ENCODE measurements at regions not wholly inside any gene's neighbourhood (a gene's known extent, or its start where the extent isn't known, plus 50 kb on each side); places are given as distances from the start of the nearest gene placed in this dataset.
A peak's percentile ranks its signal among the peaks of the same experiment; 100 is the strongest.
"Not testable (repeated sequence)": the region's sequence is repeated elsewhere in the genome, so short reads cannot be mapped to it uniquely, and the experiment has no call there.

DNA sequence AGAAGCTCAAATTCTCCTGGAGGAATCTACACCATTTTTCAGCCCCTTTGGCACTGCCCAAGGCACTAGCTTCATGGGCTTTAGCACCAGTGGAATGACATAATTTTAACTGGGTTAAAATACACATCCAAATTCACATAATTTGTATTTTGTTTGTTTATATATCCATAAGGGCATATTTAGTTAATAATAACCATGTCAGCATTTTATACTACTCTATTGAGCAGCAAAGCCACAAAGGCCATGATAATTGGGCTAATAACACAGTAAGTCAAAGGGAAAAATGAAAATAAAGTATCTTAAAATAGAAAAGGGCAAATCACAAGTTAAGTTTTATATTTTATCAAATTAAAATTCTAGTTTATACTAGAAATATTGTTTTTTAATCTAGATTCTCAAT is 262.7 kb upstream of the TACR3 start:
- no peak for DNase-seq

DNA sequence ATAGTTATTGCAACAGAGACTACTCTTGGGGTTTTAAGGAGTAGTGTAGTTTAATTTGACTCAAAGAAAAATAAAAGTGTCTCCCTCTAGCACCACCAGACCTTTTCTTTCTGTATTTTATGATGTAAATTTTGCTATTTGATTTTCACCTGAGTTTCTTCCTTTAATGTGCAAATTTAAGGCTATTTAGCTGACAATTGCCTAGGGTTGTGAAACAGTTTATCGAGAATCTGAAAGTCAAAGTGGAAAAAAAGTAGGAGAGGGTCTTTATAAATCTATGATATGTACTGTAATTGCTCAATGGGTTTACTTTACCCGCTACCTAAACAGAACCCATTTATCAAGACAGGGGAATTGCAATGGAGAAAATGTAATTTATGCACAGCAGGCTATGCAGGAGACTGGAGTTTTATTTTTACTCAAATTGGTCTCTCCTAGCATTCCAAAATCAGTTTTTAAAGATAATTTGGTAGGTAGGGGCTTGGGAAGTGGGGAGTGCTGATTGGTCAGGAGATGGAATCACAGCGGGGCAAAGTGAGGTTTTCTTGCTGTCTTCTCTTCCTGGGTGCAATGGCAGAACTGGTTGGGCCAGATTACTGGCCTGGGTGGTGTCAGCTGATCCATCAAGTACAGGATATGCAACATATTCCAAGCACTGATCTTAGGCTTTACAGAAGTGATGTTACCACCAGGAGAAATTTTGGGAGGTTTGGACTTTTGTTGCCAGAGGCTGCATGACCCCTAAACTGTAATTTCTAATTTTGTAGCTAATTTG is 228.6 kb upstream of the TACR3 start:
- no peak for DNase-seq

DNA sequence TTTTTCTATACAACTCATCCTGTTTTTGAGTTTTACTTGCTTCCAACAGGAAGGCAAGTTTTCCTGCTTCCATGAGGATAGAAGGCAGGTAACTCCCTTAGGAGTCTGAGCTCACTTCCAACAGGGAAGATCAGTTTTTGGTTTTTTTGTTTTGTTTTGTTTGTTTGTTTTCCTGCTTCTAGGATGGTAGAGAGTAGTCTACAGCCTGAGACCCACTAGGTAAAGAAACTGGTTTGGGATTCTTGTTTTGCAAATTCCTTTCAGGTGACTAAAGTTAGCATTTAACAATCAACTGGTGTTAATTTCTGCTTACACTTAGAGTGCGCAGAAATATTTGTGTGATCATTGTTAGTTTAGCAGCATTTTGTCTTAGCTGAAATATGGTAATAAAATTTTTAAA is 227.8 kb upstream of the TACR3 start:
- no peak for DNase-seq

- DNase-seq = not testable (repeated sequence)
Measured at GRCh38 chr4:103946621-103947268, 227.0 kb upstream of the TACR3 start.

- DNase-seq = no peak
Measured at GRCh38 chr4:103938488-103938887, 218.7 kb upstream of the TACR3 start.

GRCh38 chr4:103936653-103937145 is 216.9 kb upstream of the TACR3 start:
- no peak for DNase-seq

GRCh38 chr4:103934178-103934789 is 214.5 kb upstream of the TACR3 start:
- DNase-seq = peak; percentile 47

DNA sequence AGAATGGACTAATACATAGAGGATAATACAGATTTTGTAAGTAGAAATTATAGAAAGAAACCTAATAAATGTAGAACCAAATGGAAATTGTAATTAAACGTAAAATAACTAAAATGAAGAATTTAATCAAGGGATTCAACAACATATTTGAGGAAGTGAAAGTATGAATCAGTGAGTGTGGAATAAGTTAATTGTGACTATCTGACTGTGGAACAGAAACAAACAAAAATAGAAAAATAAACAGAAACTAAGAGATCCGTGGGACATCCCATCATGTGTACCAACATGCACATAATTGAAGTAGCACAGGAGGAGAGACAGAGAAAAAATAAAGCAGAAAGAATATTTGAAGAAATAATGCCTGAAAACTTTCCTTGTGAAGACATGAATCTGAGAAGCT is 208.6 kb upstream of the TACR3 start:
- no peak for DNase-seq

DNA sequence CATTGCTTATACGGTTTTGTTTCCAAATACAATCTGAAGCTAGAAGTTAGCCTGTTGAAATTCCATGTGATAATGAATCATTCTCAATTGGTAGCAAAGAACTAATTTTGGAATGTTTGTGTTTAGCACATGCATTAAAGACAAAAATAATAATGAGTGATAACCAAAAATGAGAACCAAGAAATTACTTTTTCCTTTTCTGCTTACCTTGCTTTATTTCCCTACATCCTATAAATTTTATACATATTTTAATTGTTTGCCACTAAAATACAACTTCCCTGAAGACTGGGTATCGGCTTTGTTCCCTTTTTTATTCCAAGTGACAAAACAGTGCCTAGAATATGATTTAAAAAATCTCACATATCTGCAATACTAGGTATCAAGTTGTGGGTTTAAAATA is 203.8 kb upstream of the TACR3 start:
- no peak for DNase-seq

DNA sequence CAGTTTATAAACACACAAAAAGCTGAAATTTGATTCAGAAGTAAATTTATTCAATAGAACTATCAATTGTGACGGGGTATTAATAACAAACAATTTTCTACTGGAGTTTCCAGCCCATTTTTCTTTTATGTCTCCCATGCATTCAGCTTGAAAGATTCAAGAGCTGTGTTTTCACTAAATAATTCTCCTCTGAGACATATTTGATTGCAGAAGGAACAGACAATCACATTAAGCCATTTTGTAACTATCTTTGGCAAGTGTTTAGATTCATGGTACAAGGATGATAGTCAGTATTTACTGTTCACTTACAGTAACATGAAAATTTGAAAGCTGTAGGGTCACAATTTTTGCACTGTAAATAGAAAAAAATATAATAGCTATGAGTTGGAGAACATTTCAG is 198.4 kb upstream of the TACR3 start:
- no peak for DNase-seq

DNA sequence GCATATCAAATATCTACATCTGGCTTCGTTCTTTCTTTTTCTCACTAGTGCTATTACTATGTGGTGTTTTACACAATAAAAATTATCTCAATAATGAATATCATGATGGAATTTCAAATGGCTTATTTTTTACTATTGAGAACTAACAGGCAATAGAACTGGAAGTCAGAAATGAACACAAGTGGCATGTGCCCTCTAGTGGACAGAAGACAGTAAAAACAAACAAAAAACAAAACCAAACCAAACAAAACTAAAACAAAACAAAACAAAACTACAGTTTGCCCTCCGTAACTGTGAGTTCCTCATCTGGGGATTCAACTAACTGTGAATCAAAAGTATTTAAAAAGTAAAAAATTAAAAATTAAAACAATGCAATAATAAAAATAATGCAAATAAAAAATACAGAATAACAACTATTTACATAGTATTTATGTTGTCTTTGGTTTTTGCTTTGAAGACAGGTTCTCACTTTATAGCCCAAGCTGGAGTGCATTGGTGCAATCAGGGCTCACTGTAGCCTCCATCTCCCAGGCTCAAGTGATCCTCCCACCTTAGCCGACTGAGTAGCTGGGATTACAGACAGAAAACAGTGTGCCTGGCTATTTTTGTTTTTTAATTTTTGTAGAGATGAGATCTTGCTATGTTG is 195.6 kb upstream of the TACR3 start:
- peak; percentile 30 for DNase-seq

DNA sequence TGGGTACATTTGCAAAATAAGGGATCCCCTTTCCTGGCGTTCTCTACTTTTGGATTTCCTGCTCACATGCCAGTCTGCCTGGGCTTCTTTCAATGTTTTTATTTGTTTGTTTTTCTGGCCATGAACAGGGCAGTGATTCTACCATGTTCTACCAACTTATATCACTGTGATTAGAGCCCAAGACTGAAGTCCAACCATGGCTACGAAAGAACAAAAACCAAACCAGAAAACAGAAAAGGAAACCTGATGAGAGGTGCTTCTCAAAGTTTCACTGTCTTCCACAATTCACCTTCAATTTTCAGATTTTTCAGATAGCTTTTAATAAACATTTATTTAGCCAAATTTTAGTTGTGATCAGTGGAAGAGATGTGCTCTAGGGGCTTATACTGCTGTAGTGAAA is 187.6 kb upstream of the TACR3 start:
- no peak for DNase-seq

GRCh38 chr4:103904123-103904522 is 184.3 kb upstream of the TACR3 start:
- no peak for DNase-seq

DNA sequence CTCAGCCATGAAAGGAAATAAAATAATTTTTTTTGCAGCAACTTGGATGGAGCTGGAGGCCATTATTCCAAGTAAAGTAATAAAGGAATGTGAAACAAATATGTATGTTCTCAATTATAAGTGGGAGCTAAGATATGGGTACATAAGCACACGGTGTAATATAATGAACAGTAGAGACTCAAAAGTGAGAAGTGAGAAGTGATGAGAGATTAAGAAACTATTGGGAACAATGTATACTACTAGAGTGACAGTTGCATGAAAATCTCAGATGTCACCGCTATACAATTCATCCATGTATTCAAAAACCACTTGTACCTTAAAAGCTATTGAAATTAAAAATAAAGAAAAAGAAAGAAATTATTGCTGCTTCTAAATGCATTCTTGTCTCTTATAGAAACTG is 182.9 kb upstream of the TACR3 start:
- no peak for DNase-seq

DNA sequence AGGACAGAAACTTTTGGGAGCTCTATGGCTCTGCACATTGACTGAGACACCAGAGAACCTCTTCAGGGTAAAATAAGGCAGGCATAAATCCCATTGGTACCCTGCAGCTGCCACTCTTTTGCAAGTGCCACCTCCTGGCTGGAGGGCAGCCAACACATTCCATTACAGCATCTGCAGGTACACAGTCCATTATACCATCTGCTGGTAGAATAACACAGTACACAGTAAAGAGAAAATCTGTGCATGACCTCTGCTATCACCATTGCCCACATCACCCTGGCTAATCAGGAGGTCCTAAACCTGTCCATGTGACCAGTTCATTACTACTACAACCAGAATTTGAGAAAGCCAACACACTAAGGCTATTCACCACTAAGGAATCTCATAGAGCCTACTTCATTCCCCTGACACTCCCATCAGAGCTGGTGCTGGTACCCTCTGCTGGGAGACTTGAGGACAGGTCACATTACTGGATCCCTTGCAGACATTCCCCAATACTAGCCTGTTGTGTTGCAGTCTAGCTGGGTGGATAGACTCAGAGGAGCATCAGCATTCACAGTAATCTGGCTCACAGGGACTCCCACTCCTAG is 176.2 kb upstream of the TACR3 start:
- DNase-seq = no peak

GRCh38 chr4:103892586-103892985 is 172.8 kb upstream of the TACR3 start:
- peak; percentile 35 for DNase-seq

GRCh38 chr4:103887191-103887590 is 167.4 kb upstream of the TACR3 start:
- no peak for DNase-seq

DNA sequence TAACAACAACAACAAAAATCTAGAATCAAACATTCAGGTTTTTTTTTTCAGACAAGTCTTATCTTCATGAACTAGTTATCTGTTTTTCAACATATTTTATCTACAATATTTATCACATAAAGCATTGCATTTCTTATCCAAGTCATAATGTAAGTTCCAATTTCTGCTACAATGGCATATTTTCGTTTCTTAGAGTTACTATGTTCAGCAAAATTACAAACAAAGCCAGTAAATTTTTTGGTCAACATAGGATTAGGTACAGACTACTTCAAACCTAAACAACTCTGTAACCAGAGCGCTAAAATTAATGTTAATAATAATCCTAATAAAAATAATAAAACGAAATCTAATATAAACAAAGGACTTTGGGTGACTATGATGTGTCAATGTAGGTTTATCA is 165.4 kb upstream of the TACR3 start:
- DNase-seq = no peak

GRCh38 chr4:103867311-103867710 is 147.5 kb upstream of the TACR3 start:
- no peak for DNase-seq

GRCh38 chr4:103853627-103854026 is 133.8 kb upstream of the TACR3 start:
- DNase-seq = no peak

DNA sequence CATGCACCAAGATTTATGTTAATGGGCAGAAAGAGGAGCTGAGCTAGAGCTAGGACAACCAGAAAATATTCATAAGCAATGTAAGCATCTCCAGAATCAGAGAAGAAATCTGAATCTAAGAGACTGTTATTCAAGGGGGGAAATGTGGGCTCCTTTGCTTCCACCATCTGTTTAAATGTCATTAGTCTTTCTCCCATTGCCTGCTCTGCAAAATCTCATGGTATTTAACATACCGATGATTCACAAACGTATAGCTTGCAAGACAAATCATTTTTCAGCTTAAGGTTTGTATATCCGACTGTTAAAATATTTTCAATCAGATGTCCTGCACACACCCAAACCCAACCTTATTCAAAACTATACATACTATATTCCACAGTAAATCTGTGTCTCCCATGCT is 133.4 kb upstream of the TACR3 start:
- DNase-seq = no peak

- DNase-seq = no peak
Measured at GRCh38 chr4:103845075-103845474, 125.3 kb upstream of the TACR3 start.

GRCh38 chr4:103842637-103843239 is 123.0 kb upstream of the TACR3 start:
- DNase-seq = no peak

Measured in NCI-H1694 treated with DMSO at 0.1 percent for 48 hours (cell line).